ENCODE measurements at regions not wholly inside any gene's neighbourhood (a gene's known extent, or its start where the extent isn't known, plus 50 kb on each side); places are given as distances from the start of the nearest gene placed in this dataset.

DNA sequence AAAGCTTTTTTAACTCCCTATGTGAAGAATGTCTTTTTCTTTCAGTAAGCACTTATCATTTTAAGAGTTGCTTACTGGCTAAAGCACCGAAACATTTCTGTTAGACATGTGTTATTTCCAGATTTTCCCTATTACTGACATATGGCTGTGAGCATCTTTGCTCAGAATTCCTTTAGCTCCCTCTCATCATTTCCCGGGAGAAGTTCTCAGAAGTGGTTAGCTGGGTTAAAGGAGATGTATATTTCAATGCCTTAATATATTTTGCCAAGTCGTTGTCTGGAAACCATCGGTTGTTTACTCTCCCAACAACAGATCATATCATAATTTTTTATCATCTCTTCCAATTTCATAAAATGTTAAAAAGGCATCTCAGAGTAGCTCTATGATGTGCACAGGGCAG lies 396.5 kb downstream of the OCA2 start:
- DNase-seq, result no peak

DNA sequence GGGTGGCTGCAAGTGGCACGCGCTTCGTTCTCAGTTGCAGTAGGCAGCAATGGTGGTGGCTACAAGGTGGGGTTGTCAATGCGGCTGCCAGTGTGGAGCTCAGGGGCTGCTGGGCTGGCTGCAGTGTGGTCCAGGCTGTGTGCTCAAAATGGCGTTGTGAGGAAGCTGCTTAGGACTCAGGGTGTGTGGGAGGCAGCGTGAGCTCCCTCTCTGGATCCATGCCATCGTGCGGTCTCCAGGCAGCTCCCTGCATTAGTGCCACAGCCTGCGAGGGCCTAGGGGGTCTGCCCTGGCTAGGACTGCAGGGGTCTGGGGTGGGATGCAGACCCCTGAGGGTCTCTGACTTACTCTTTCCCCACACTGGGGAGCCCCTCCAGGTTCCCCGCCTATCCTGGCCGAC lies 397.2 kb downstream of the OCA2 start:
- no peak for DNase-seq

DNA sequence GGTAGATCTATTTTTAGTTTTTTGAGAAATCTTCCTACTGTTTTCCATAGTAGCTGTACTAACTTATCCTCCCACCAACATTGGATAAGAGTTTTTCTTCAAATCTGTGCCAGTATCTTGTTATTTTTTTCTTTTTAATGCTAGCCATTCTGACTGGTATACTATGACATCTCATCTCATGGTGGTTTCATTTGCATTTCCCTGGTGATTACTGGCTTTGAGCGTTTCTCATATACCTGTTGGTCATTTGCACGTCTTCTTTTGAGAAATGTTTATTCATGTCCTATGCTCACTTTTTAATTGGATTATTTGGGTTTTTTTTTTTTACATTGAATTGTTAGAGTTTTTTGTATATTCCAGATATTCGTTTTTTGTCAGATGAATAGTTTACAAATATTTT lies 398.1 kb downstream of the OCA2 start:
- DNase-seq, result no peak

DNA sequence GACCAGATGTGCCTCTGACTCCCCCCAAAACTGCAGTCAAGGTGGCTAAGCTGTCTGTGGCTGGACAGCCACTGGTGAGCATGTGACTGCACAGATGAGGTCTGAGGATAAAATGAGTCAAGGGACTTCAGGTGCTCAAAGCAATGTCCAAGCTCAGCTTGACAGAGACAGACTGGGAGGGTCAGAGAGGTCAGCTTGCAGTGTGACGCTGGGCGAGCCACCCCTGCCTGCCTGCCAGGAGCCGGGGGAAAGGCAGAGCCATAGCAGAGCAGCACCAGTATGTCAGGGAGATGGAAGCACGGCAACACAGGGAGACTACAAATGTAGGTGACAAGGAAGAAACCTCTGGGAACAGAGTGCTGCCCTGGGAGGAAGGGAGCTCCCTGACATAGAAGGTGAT lies 399.4 kb downstream of the OCA2 start:
- no peak for DNase-seq

DNA sequence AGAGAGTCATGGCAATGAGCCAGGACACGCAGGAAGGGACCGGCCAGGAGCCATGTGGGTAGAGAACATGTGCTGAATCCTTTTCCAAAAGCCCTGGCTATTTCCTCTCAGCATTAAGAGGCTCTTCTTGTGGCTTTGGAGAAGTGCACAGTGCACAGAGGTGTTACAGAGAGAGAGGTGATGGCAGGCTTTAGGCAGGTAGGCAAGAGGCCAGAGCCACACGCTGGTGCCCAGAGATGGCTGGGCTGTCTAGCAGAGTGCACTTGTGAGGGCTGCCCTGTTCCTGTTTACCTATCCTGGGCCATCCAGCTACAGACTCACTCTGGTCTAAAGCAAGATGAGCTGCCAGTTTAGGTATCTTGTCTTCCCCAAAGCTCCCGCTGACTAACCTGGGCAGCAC lies 402.6 kb downstream of the OCA2 start:
- no peak for DNase-seq

DNA sequence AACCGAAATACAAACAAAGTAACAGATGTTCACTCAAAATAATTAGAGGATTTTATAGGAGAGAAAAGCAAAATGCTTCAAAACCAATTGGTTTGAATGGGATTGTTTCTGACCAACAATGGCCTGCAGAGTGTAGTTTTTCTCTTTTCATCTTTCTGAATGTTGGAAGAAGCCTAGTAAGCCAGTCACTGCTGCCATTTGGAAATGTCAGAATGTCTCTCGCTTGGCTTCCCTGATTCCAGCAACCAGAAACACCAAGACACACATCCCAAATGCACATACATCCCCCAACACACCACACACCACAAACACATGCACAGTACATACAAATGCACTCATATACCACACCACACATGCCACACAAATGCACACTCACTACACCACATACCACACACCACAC lies 403.4 kb downstream of the OCA2 start:
- no peak for DNase-seq

DNA sequence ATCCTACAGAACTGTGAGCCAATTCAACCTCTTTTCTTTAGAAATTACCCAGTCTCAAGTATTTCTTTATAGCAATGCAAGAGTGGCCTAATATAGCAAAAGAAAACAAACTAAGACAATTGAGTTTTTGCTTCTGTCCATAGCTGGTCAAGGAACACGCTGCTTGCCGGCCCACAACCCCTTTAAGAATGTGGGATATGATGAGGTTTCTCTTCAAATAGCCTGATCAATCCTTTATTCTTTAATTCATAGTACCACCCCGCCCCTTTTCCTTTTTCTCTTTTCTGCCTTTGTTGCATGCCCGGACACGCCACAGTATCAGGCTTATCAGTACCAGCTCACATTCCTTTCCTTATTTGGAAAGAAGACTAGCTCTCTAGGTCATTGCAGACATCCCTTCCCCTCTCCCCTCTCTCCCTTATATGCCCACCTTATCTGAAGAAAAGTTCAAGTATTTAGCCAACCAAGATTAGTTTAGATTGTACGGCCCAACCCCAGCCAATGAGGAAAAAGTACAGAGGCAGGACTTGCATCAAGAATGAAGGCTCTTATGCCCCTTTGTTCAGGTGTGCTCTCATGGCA lies 404.5 kb downstream of the OCA2 start:
- DNase-seq, result no peak

DNA sequence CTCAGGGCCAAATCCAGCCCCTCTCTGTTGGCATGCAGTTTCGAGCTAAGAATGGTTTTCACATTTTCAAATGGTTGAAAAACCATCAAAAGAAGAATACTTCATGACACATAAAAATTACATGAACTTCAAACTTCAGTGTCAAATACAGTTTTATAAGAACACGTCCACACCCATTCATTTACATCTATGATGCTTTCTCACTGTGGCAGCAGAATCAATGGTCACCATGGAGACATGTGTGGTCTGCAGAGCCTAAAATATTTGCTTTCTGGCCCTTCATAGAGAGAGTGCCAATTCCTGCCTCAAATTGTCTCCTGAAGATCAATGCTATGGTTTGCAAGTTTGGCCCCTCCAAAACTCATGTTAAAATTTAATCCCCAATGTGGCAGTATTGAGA lies 405.8 kb downstream of the OCA2 start:
- no peak for DNase-seq

DNA sequence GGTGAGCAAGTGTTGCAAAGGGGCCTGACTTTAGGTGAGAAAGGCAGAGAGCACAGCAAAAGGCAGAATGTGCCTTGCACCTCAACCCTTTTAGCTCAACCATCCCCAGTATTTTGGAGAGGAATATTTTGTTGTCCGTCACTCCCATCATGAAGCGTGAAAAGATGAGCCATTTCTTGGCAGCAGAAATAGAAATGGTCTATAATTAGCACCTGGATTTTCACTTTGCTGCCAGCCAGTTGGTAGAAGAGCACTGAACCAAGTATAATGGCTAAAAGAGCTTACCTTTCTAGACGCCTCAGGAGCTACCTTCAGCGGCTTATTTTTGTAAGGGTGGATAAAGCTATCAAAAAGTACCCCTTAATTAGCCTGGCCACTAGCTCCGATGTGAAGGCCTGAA lies 406.7 kb downstream of the OCA2 start:
- DNase-seq, result no peak

DNA sequence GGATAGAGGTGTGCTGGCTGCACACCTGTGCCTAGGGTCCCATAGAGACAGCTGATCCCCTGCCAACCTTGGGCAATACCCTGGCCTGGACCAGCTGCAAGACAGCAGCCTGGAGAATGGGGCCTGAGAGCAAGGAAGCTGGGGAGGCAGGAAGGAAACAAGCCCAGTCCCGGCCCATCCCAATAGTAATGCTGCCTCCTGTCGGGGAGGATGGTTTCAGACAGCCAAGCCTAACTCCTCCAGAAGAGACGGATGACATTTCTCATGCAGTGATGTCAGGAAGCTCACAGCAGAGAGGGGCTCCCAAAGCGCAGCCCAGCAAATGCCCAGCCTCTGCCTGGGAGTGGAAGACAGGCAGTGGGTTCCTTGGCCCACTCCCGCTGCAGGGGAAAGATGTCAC lies 408.8 kb downstream of the OCA2 start:
- no peak for DNase-seq

DNA sequence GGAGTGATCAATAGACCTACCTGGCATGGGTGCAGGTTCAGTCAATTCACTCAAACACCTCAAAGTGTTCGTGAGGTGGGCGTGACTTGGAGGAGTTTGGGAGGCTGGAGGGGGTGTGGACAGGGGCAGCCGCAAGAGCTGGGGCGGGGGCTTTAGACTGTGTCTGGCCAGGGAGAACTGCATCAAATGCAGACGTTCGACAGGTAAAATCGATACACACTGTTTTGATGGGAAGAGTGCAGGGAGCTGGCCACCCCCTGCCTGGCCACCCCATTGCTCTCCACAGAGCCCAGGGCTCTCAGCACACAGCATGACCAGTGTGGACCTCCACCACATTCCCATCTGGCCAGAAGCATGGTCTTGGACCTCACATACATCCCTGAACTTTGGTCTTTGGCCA lies 412.1 kb downstream of the OCA2 start:
- DNase-seq, result no peak

DNA sequence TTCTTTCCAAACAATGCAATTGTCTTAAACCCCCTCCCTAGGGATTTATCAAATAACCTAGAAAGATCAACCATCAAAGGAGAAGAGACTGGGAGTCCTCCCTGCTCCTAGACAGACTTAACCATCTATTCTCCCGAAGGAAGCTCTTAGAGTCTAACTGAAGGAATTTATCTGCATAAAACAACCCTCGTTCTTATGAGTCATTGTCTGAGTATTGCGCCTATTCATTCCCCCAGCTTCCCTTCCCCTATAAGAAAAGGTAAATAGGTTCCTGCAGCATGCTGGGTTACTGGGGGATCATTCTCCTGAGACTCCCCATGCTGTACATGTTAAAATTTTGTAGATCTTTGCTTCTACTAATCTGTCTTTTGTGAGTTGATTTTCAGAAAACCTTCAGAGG lies 412.7 kb downstream of the OCA2 start:
- no peak for DNase-seq

DNA sequence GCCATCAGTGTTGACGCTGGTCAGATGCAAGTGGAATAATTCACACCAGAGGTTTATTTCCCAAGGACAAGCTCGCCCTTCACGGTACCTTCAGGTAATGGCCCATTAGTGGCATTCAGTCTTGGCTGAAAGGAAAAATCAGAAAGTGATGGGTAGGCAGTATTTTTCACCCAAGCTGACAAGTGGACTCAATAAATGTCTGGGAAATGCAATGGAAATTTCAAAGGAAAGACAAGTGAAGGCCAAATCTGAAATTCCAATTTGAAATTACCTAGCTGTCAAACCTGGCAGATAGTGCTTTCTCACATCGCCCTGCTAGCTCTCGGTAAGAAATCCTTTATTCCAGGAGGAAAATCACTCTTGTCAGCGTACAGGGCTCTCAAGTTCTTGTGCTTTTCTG lies 413.5 kb downstream of the OCA2 start:
- no peak for DNase-seq

DNA sequence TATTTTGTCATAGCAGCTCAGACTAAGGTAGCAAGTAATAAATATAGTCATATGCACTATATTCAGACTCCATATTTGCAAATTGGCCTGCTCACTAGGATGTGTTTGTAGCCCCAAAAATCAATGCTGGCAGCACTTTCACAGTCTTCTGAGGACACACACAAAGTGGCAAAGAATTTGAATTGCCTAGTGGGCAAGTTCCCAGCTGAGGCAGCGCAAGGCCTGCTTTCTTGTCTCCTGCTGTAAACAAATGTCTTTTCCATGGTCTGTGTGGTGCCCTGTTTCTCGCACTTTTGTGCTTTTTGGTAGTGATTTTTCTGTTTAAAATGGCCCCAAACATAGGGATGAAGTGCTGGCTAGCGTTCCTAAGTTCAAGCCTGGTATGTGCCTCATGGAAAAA lies 416.0 kb downstream of the OCA2 start:
- no peak for DNase-seq

DNA sequence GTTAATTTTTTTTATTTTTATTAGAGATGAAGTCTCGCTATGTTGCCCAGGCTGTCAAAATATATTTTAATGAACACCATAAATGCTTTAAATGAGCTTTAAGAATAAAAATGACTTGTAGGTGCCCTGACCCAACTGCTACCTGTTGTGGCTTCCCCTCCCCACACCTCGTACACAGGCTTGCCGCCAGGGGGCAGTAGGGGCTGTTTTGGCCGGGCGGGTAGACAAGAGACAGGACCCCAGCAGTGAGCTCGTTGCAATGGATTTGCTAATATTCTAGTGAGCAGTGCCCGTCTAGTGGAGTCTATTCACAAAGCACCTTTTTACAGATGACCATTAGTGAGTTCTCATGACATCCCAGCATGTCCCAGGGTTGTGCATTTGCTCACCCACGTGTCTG lies 418.1 kb downstream of the OCA2 start:
- DNase-seq, result peak; percentile 4

DNA sequence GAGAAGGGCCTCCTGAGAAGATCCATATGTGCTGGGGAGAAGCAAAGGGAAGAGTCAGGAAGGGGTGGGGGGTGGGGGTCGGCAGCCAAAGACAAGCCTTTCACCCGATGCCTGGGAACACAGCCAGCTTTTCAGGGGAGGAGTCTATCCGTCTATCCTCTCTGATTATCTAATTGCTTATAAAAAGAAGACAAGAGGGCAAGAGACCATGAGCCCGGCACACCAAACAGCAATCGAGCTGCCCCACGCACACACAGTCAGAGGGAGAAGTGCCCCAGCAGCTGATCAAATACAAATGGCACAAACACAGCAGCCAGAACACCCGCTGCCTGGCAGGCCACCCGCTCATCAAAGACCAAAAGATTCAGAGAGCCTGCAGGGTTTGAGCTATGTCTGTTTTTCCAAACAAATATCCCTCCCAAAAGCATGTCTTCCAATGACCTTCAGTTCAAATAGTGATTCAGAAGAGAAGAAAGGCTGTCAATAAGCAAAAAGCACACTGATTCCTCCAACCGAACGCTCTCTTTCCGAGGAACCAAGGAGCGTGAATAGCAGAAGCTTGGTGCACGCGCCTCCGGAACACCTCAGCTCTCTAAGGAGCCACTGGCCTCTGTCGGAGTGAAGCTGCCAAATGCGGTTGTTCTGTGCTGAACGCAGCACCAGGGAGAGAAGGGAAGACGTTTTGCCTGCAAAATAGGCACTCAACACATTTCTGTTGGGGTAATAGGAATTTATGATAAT lies 419.2 kb downstream of the OCA2 start:
- DNase-seq, result no peak

DNA sequence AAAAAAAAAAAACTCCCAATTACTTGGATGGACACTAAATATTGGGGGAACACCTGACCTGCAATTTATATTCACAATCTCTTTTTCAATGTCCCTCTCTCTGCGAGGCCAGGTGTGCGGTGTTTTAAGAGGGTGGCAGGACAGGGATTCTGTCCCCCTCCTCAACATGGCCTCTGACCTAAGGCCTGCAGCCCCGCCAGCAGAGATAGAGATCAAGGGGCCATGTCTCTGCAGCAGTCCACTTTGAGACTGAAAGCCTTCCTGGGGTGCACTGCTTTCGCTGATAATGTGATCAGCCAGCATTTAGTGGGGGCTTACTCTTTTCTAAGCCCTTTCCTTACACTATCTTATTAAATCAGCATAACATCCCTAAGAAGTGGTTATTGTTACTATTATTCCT lies 419.9 kb downstream of the OCA2 start:
- no peak for DNase-seq

DNA sequence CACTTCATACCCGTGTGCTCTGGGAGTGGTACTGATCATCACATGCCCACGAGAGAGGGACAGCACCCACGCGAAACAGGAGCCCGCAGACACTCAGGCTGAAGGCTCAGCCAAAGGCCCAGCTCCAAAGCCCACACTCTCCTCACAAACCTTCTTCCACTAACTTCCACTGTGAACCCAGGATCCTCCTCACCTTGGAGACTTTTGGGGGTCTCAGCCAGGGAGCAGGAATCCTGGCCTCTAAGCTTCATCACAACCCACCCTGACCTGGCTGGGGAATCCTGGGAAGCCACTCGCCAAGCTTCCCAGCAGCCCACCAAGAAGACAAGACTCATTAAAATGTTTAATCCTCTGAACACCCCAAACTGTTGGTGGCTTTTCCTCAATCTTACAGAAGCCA lies 421.2 kb downstream of the OCA2 start:
- DNase-seq, result no peak

DNA sequence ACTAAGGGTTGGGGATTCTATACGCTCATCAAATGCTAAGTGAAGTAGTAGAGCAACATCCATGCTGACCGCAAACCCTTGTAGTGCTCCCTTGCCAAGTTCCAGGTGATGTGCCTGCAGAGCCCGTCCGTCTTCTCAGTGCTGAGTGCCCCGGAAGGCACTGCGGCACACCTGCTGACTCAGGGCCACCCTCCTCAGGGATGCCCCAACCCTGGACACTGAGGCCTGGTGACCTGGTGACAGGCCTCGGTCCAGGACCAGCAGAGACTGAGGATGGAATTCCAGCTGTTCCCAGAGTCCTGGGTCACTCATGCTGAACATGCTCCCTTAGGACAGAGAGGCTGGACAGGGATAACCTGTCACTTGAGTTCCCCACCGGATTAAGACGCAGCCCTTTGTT lies 422.5 kb downstream of the OCA2 start:
- no peak for DNase-seq

DNA sequence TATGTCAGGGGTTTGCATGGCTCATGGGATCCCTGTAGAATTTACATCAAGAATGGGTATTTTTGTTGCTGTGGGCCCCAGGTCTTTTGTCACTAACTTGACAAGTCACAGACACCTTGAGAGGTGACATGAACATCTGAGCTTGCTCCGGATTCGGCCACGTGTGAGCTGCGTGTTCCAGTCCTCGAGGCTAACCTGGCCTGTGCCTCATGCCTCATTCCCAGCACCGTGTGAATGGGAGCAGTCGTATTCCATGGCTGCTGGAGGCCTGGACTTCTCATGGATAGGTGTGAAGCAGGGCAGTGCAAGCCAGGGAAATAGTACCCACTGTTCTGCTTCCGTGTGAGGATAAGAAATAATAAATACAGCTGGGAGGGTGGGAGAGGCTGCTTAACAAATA lies 423.5 kb downstream of the OCA2 start:
- DNase-seq, result no peak

DNA sequence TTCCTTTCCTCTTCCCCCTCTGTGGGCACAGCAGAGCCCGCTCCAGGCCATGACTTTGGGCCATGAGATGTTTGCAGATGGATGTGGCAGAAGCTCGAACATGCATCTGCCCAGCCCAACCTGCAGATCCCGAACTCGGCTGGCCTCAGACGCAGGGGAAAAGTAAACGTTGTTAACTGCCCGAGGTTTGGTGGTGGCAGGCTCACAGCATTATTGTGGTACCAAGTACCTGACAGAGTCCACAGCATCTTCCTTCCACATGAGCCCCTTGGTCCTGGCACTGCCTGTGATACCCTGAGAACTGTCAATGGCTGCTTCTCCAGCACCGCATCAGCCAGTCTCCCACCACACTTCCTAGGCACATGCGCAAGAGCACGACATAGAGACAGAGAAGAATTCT lies 424.3 kb downstream of the OCA2 start:
- DNase-seq, result no peak

DNA sequence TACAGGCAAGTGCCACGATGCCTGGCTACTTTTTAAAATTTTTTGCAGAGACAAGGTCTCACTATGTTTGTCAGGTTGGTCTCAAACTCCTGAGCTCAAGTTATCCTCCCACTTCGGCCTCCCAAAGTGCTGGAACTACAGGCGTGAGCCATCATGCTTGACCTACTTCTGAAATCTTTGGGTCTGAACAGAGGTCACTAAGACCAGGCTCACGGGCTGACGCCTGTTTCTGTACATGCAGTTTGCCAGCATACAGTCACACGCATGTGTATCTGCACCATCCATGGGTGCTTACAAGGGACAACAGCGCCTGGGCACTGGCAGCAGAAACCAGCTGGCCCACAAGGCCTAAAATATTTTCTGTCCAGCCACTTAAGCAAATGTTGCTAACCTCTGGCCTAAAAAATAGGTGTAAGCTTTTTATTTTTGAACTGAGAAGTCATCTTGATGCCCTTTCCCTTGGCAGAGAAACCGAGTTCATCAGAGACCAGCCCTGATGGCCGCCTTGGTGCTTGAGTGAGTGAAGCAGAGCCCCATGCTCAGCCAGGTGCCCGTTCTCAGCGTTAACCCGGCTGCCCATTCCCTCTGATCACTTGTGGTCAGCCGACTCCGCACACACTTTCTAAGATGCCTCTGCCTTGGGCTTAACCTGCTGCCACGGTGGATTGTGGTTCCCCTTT lies 425.2 kb downstream of the OCA2 start:
- DNase-seq, result no peak

DNA sequence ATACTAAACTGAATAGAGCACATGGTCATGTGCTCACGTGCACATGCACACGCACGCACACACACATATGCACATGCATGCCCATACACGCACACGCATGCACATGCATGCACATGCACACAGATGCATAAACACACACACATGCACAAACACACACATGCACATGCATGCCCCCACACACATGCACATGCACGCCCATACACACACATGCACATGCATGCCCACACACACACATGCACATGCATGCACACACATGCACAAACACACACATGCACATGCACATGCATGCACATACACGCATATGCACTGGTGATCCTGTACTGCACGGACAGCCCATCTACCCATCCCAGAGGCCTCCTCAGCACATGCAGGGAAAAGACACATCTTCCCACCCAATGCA lies 426.6 kb downstream of the OCA2 start:
- DNase-seq, result no peak

DNA sequence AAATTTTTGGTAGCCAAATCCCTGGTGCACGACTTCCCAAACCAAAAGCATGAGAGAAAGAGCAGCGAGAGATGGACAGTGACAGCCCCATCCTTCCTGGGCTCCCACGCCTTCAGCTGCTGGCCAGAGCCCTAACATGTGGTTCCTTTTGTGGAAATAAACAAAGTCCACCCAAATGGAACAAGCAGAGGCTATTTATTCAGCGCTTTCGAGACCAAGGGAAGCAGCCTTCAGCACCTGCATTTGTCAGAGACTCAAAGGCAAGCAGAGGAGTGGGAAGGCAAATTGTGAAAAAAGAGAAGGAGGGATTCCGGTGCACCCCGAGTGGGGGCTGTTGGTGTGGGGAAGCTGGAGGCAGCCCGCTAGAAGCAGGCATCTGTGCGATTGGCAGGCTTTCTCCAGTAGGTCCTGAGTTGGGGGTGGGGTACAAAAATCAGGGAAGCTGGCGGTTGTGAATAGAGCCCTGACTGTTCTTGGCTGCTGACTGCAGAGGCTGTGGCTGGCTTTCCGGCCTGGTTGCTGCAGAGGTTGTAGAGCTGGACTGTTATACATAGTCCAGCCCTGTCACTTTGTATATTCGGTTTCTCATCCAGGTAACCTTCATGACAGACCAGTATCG lies 427.2 kb downstream of the OCA2 start:
- DNase-seq, result no peak

All from stimulated activated CD4-positive, alpha-beta T cell treated with anti-CD3 and anti-CD28 coated beads, Interleukin-4, amount 100 ng/mL, for 1 hour (primary cell).